ENCODE measurements at regions not wholly inside any gene's neighbourhood (a gene's known extent, or its start where the extent isn't known, plus 50 kb on each side); places are given as distances from the start of the nearest gene placed in this dataset.

DNA sequence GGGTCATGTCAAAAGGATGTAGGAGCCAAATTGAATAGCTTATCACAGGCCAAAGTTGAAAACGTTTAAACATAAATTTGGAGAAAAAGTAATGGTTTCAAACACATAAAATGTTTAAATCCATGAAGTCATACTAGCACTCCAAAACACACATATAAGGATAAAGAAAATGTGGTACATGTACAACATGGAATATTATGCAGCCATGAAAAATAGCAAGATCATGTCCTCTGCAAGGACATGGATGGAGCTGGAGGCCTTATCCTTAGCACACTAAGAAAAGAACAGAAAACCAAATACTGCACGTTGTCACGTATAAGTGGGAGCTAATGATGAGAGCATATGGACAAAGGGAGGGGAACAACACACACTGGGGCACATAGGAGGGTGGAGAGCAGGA is 911.7 kb upstream of the PCDH20 start:
- TF ChIP-seq, protein P1, sequence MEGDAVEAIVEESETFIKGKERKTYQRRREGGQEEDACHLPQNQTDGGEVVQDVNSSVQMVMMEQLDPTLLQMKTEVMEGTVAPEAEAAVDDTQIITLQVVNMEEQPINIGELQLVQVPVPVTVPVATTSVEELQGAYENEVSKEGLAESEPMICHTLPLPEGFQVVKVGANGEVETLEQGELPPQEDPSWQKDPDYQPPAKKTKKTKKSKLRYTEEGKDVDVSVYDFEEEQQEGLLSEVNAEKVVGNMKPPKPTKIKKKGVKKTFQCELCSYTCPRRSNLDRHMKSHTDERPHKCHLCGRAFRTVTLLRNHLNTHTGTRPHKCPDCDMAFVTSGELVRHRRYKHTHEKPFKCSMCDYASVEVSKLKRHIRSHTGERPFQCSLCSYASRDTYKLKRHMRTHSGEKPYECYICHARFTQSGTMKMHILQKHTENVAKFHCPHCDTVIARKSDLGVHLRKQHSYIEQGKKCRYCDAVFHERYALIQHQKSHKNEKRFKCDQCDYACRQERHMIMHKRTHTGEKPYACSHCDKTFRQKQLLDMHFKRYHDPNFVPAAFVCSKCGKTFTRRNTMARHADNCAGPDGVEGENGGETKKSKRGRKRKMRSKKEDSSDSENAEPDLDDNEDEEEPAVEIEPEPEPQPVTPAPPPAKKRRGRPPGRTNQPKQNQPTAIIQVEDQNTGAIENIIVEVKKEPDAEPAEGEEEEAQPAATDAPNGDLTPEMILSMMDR (IDR thresholded peaks at IDR 0.05; ENCODE audit: low read depth, low read length), result no peak

DNA sequence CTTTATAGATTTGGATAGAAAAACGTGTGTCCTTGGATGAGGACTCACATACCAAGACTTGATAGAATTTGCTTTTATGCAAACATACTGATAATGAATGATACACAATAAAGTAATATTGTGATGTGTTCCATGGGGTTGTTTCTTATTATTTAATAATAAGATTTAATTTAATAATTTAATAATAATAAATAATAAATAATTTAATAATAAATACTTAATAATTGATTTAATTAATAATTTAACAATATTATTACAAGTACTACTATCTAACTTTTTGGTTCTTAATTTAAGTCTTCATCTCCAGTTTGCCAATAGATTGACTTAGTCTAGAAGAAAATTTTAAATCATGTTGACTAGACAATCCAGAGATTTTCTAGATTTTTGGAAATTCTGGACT is 909.2 kb upstream of the PCDH20 start:
- TF ChIP-seq, protein P1 (IDR thresholded peaks at IDR 0.05; ENCODE audit: low read depth, low read length), result no peak

More for the DNA sequence above, 911.7 kb upstream of the PCDH20 start:
- no peak for DNase-seq (ENCODE audit: extremely low read depth, low read depth)

DNA sequence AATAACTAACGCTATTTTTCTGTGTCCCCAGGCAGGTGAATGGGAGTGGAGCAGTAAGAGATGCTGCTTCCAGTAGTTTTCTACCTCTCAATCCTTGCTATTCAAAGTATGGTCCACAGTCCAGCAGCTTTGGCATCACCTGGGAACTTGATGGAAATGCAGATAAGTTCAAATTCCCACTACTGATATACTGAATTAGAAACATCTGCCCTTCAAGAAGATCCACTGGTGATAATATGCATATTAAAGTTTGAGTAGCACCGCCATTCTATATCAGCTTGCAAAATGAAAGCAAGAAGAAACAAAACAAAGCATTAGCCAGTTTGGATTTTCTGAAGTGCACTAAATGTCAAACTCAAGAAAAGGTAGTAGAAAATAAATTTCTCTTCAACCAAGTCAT is 906.2 kb upstream of the PCDH20 start:
- TF ChIP-seq, protein P1 (IDR thresholded peaks at IDR 0.05; ENCODE audit: low read depth, low read length), result no peak
- no peak for DNase-seq (ENCODE audit: extremely low read depth, low read depth)

More for the DNA sequence above, 909.2 kb upstream of the PCDH20 start:
- DNase-seq (ENCODE audit: extremely low read depth, low read depth), result no peak

DNA sequence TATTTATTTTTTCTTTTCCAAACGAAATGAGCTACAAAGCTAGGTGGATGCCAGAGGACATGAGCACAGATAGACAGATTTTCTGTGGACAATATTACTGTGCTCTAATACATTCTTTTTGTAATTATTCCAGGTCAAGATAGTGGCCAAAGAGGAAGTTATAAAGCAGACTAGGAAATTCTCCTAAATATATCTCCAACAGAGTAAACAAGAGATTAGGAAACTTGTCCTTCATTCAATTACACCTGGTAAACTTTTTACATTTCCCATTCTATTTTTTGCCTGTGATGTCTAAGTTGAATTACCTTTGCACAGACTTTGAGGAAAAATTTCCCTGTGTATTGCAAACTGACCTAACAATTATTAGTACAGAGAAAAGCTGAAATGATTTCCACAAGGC is 905.5 kb upstream of the PCDH20 start:
- DNase-seq (ENCODE audit: extremely low read depth, low read depth), result no peak
- TF ChIP-seq, protein P1 (IDR thresholded peaks at IDR 0.05; ENCODE audit: low read depth, low read length), result no peak

DNA sequence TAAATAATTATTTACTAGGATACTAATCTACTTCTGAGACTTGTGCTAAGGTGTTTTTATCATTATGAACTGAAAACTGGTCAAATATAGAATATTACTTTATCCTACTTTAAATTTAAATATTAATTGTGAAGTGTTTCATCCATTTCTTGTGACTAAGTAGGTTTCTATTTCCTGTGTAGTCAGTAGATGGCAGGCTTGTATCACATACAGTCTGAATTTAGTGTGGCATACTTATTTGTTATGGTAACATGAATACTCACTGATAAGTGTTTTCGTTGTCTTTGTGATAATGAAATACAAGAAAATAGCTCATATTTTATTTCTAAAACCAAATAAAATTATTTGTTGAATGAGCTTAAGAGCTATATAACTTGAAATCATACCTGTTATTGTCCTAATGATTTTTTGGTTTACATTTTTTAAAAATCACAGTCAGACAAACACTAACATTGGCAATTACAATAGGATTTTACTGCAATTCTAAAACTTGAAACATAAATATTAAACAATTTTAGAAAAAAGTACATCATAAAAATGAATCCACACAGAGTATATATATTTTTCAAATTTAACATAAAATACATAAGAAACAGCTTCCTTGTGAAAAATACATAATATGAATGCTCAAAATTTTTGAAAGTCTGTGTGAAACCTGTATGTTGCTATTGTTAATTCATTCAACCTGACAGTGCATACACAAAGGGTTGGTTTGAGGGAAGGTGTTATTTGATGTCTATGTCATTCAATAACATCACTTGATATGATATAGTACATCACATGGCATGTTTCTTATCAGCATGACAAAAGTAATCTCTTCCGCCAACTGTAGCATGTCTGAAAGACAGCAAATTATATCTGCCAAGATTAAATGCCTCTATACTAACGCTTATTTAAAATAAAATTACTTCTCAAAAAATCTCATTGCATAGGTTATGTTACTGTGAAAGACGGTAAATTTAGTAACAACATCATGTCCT is 904.8 kb upstream of the PCDH20 start:
- DNase-seq (ENCODE audit: extremely low read depth, low read depth), result no peak
- TF ChIP-seq, protein P1 (IDR thresholded peaks at IDR 0.05; ENCODE audit: low read depth, low read length), result peak; percentile 47

DNA sequence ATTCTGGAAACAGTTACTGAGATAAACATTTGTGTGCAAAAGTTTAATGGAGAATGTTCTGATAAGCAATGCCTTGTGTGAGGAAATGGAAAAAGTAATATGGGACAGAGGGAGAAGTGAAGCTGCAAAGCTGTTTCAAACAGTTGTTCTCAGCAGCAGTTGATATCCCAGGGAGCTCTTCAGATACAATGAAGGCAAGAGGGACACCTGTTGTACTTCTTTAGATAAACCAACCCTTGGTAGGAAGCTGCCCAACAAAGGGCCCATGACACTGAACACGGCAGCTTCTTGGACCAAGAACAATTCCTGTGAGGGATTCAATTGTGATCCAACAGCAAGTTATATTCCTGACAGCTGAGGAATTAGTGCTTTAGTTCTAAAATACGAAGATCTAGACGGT is 894.3 kb upstream of the PCDH20 start:
- no peak for DNase-seq (ENCODE audit: extremely low read depth, low read depth)
- TF ChIP-seq, protein P1 (IDR thresholded peaks at IDR 0.05; ENCODE audit: low read depth, low read length), result no peak

DNA sequence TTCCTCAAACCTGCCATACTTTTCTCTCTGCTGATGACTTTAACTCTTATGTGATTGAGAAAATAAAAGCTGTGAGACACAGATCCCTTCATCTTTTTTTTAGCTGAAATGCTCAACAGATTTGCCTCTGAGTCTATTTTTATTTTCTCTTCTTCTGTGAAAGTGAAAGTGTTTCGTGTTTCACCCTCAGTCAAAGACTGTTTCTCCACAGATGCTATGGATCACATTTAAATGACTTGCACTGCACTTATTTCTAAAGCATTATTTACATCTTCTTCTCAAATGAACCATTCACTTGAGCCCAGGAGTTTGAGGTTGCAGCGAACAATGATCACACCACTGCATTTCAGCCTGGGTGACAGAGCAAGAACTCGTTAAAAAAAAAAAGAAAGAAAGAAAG is 890.1 kb upstream of the PCDH20 start:
- no peak for DNase-seq (ENCODE audit: extremely low read depth, low read depth)
- TF ChIP-seq, protein P1 (IDR thresholded peaks at IDR 0.05; ENCODE audit: low read depth, low read length), result no peak

All from AG09319 (cell line).